ENCODE measurements at regions not wholly inside any gene's neighbourhood (a gene's known extent, or its start where the extent isn't known, plus 50 kb on each side); places are given as distances from the start of the nearest gene placed in this dataset.

DNA sequence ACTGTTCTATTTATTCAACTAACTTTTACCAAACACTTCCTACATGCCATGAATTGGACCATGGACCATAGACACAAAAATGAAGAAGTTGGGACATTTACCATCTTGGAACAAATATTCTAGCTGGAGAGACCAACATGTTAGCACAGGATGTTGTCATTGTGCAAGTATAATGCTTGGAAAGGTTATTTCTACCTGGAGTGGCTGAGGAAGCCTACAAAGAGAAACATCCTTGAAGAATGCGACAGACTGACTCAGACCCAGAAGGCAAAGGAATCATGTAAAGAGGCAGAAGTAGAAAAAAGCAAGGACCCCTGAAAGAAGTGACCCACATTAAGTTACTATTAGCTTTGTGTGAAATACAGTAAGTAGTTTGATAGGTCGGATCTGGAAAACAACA is 180.9 kb downstream of the SOD2 start:
- TF ChIP-seq, protein P1, sequence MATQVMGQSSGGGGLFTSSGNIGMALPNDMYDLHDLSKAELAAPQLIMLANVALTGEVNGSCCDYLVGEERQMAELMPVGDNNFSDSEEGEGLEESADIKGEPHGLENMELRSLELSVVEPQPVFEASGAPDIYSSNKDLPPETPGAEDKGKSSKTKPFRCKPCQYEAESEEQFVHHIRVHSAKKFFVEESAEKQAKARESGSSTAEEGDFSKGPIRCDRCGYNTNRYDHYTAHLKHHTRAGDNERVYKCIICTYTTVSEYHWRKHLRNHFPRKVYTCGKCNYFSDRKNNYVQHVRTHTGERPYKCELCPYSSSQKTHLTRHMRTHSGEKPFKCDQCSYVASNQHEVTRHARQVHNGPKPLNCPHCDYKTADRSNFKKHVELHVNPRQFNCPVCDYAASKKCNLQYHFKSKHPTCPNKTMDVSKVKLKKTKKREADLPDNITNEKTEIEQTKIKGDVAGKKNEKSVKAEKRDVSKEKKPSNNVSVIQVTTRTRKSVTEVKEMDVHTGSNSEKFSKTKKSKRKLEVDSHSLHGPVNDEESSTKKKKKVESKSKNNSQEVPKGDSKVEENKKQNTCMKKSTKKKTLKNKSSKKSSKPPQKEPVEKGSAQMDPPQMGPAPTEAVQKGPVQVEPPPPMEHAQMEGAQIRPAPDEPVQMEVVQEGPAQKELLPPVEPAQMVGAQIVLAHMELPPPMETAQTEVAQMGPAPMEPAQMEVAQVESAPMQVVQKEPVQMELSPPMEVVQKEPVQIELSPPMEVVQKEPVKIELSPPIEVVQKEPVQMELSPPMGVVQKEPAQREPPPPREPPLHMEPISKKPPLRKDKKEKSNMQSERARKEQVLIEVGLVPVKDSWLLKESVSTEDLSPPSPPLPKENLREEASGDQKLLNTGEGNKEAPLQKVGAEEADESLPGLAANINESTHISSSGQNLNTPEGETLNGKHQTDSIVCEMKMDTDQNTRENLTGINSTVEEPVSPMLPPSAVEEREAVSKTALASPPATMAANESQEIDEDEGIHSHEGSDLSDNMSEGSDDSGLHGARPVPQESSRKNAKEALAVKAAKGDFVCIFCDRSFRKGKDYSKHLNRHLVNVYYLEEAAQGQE (IDR thresholded peaks at IDR 0.05; ENCODE audit: insufficient read depth in 1 of 2, low read depth in 2 of 2, low read length in 2 of 2) = no peak
- no peak for TF ChIP-seq SIN3A (IDR thresholded peaks at IDR 0.05; ENCODE audit: borderline replicate concordance, insufficient read depth, low read length)
- TF ChIP-seq POLR2AphosphoS5 (IDR thresholded peaks at IDR 0.05; ENCODE audit: low read depth, low read length) = no peak
- no peak for TF ChIP-seq TAF1 (IDR thresholded peaks at IDR 0.05; ENCODE audit: borderline replicate concordance, insufficient read depth, low read length)
- no peak for TF ChIP-seq FOXP2 (optimal IDR thresholded peaks at IDR 0.05; ENCODE audit: borderline replicate concordance, extremely low read depth, extremely low read length, insufficient read depth)

DNA sequence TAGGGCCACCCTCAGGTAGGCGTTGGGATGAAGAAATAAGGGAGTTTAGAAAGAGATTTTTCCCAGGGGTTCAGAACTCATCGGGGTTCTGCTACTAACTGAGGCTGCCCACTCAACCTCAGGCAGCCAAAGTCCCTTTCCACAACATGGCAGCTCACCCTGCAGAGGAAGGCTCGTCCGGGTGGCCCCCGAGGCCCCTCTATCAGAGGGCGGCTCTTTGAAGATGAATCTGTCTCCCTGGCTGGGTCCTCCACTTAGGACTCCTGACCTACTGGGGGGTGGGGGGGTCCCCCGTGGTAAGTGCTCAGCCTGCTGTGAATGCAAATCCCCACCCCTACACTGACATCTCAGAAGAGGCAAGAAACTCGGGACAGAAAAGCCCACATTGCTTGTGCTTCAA is 182.9 kb downstream of the SOD2 start:
- no peak for TF ChIP-seq FOXP2 (optimal IDR thresholded peaks at IDR 0.05; ENCODE audit: borderline replicate concordance, extremely low read depth, extremely low read length, insufficient read depth)
- no peak for TF ChIP-seq POLR2AphosphoS5 (IDR thresholded peaks at IDR 0.05; ENCODE audit: low read depth, low read length)
- TF ChIP-seq, protein P1 (IDR thresholded peaks at IDR 0.05; ENCODE audit: insufficient read depth in 1 of 2, low read depth in 2 of 2, low read length in 2 of 2) = no peak
- no peak for TF ChIP-seq TAF1 (IDR thresholded peaks at IDR 0.05; ENCODE audit: borderline replicate concordance, insufficient read depth, low read length)
- TF ChIP-seq SIN3A (IDR thresholded peaks at IDR 0.05; ENCODE audit: borderline replicate concordance, insufficient read depth, low read length) = no peak

DNA sequence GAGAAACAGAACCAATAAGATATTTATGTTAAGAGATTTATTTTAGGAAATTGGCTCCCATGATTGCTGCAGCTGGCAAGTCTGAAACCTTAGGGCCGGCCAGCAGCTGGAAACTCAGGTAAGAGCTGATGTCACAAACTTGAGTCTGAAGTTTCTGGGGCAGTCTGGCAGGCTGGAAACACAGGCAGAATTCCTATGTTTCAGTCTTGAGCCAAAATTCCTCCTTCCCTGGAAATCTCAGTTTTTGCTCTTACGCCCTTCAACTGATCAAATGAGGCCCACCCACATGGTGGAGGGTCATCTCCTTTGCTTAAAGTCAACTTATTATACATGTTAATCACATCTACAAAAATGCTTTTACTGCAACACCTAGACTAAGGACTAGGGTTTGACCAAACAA is 184.1 kb downstream of the SOD2 start:
- TF ChIP-seq FOXP2 (optimal IDR thresholded peaks at IDR 0.05; ENCODE audit: borderline replicate concordance, extremely low read depth, extremely low read length, insufficient read depth) = no peak
- TF ChIP-seq, protein P1 (IDR thresholded peaks at IDR 0.05; ENCODE audit: insufficient read depth in 1 of 2, low read depth in 2 of 2, low read length in 2 of 2) = no peak
- TF ChIP-seq POLR2AphosphoS5 (IDR thresholded peaks at IDR 0.05; ENCODE audit: low read depth, low read length) = no peak
- TF ChIP-seq TAF1 (IDR thresholded peaks at IDR 0.05; ENCODE audit: borderline replicate concordance, insufficient read depth, low read length) = no peak
- no peak for TF ChIP-seq SIN3A (IDR thresholded peaks at IDR 0.05; ENCODE audit: borderline replicate concordance, insufficient read depth, low read length)

DNA sequence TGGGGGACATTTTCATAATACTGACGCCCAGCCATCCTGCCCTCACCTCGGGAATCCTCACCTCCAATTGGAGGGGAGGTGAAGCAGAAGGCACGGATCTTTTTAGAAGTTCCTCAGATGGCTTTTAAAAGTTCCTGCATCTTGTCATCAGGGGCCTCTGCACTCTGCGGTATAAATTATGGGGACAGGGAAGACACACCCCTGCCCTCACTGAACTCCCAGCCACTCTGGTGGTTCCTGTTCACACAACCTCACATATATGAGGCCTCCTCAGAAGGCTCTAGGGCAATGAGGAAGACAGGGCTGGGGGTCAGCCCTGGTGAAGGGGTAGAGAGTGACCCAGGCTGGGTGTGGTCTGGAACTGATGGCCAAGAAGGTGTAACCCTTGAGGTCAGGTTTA is 187.0 kb downstream of the SOD2 start:
- no peak for TF ChIP-seq SIN3A (IDR thresholded peaks at IDR 0.05; ENCODE audit: borderline replicate concordance, insufficient read depth, low read length)

DNA sequence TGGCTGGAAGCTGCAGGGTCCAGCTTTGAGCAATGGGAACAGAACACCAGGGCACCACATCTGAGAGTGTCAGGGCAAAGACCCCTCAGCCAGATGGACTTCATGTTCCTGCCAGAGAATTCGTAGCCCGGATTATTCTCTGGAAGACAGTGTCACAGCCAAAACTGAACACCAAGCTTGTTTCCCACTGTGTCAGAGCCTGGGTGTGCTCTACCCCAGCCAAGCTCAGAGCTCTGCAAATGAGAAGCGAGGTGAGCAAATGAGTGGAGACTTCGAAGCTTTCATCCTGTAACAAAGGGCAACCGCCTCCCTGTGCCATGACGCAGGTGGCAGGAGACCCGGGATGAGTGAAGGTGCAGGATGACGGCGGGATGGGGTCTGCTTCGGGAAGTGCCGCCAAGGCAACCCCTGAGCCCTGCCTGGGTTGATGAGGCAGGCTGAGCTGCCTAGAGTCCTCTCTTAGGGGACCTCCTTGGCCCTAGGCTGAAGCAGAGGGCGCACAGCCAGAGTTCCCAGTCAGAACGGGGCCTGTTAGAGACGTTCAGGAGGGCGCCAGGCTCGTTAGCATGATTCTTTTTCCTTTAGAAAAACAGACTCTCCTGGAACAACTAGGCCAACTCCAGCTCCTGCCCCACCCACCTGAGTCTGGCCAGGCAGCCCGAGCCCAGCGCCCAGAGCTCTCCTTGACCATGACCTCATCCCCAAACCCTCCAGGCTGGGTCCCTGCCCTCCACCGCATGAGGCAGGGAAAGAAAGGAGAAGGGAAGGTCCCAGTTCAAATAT is 187.7 kb downstream of the SOD2 start:
- TF ChIP-seq POLR2AphosphoS5 (IDR thresholded peaks at IDR 0.05; ENCODE audit: low read depth, low read length) = no peak

DNA sequence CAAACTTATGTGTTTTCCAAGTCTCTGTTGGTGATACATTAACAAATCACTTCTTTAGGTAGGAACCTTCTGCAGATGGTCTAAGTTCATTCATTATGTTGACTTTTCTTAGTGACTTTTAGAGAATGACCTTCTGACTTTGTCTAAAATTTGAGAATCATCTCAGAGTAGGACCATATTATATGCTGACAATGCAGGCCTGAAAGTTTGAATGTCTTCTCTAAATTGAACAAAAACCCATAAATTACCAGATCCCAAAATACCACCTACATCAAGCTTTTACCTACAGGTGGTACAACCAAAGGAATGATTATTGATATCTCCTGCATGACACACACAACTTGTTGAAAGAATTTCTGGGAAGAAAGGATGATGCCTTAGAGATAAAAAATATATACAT is 191.5 kb downstream of the SOD2 start:
- TF ChIP-seq TAF1 (IDR thresholded peaks at IDR 0.05; ENCODE audit: borderline replicate concordance, insufficient read depth, low read length) (no peak), POLR2AphosphoS5 (IDR thresholded peaks at IDR 0.05; ENCODE audit: low read depth, low read length) (no peak), FOXP2 (optimal IDR thresholded peaks at IDR 0.05; ENCODE audit: borderline replicate concordance, extremely low read depth, extremely low read length, insufficient read depth) (no peak), SIN3A (IDR thresholded peaks at IDR 0.05; ENCODE audit: borderline replicate concordance, insufficient read depth, low read length) (no peak)
- TF ChIP-seq, protein P1 (IDR thresholded peaks at IDR 0.05; ENCODE audit: insufficient read depth in 1 of 2, low read depth in 2 of 2, low read length in 2 of 2) = no peak
